Peyer's patch (tissue), 4 donors: ENCODE measurements at regions not wholly inside any gene's neighbourhood (a gene's known extent, or its start where the extent isn't known, plus 50 kb on each side); places are given as distances from the start of the nearest gene placed in this dataset.

Experiments
- DNase-seq, 3 donors: peaks; one replicate each; pipeline ENCODE4 v3.0.0-alpha.2; 2017 to 2019
- H3K27ac ChIP-seq, 4 donors: fragments of 200-600 bp; sonication (generic); one replicate each; pipeline ENCODE4 v1.5.1; 2016 to 2019
- H3K27me3 ChIP-seq, 2 donors: fragments of 200-600 bp; sonication (generic); one replicate each; pipeline ENCODE4 v1.5.1; 2019
- H3K36me3 ChIP-seq, 3 donors: fragments of 200-600 bp; sonication (generic); one replicate each; pipeline ENCODE4 v1.5.1; 2016 to 2019
- H3K4me1 ChIP-seq, 4 donors: fragments of 200-600 bp; sonication (generic); one replicate each; pipeline ENCODE4 v1.5.1; 2016 to 2019
- H3K4me3 ChIP-seq, 4 donors: fragments of 200-600 bp; sonication (generic); 1 replicate in 3 of 4; 2 replicates in 1 of 4; pipeline ENCODE4 v1.5.1; 2016 to 2019; ENCODE audit warnings: mild to moderate bottlenecking in 1 of 4
- H3K9me3 ChIP-seq, 4 donors: fragments of 200-600 bp; sonication (generic); one replicate each; pipeline ENCODE4 v1.5.1; 2016 to 2019; ENCODE audit warnings: mild to moderate bottlenecking in 1 of 4
- POLR2A ChIP-seq, 2 donors: fragments of 450-650 bp; IDR thresholded peaks; one replicate each; pipeline ENCODE4 v1.5.1; 2017; ENCODE audit warnings: antibody characterized with exemption in 2 of 2, mild to moderate bottlenecking in 2 of 2, moderate library complexity in 2 of 2
- TF ChIP-seq, protein P1 (sequence below), 6 experiments: fragments of 450-650 bp in 4 of 6; fragments of 200-600 bp in 2 of 6; sonication (generic) in 1 of 6; IDR thresholded peaks; one replicate each; pipeline ENCODE4 v1.5.1; 2017 to 2019; ENCODE audit warnings: antibody characterized with exemption in 6 of 6, mild to moderate bottlenecking in 3 of 6, moderate library complexity in 1 of 6

DNA sequence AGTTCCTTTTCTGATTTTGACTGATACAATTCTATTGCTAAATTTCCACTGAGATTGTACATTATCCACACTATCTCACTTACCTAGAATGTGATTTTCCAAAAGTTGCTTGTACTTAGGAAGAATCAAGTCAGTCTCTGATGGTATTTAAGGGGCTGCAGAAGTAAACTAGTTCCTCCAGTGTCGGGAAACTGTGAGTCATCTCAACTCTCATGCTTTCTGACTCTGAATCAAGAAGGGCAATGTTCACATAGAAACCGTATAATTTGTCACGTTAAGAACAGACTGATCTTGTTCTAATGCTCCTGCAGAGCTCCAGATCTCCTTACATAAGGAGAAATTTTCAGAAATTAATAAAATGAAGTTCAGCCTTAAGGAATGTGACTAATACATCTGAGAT, 369.3 kb downstream of the KLF5 start:
- Histone ChIP-seq H3K4me3 (no peak overlapping the region), H3K36me3 (no peaks in the 10 kb centered on the region), H3K27ac (peak overlapping the region in 1 of 4 donors; percentile 69), H3K27me3 (no peaks in the 10 kb centered on the region), H3K4me1 (peaks cover 0 to 5% (median 0%) of the 10 kb centered on the region in 4 donors), H3K9me3 (no peaks in the 10 kb centered on the region)
- DNase-seq = no peak
- TF ChIP-seq, protein P1, sequence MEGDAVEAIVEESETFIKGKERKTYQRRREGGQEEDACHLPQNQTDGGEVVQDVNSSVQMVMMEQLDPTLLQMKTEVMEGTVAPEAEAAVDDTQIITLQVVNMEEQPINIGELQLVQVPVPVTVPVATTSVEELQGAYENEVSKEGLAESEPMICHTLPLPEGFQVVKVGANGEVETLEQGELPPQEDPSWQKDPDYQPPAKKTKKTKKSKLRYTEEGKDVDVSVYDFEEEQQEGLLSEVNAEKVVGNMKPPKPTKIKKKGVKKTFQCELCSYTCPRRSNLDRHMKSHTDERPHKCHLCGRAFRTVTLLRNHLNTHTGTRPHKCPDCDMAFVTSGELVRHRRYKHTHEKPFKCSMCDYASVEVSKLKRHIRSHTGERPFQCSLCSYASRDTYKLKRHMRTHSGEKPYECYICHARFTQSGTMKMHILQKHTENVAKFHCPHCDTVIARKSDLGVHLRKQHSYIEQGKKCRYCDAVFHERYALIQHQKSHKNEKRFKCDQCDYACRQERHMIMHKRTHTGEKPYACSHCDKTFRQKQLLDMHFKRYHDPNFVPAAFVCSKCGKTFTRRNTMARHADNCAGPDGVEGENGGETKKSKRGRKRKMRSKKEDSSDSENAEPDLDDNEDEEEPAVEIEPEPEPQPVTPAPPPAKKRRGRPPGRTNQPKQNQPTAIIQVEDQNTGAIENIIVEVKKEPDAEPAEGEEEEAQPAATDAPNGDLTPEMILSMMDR (IDR thresholded peaks at IDR 0.05) = no peak
- no peak for TF ChIP-seq POLR2A (IDR thresholded peaks at IDR 0.05)

DNA sequence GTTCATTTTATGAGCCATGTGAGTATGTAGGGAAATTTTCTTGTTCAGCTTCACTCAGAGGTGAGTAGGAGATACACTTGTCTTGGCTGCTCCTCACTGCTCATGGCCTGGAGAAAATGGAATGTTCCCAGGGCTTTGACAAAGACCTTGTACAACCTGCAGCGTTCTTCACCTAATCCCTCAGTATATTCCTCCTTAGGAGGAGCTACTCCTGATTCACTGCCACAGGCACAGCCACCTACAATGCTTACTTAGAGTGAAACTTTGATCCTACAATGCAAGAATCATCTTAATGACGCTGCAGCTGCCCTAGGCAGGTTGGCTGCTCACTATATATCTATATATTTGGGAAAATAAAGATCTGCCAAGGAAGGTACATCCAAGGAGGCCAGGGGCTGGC, 364.2 kb downstream of the KLF5 start:
- H3K4me1 ChIP-seq = no peaks in the 10 kb centered on the region
- peak overlapping the region in 1 of 4 donors; percentile 70 for H3K27ac ChIP-seq
- H3K9me3 ChIP-seq = no peaks in the 10 kb centered on the region
- TF ChIP-seq POLR2A (IDR thresholded peaks at IDR 0.05) = no peak
- TF ChIP-seq, protein P1 (IDR thresholded peaks at IDR 0.05) = no peak
- DNase-seq = peak in 1 of 3 donors; percentile 50
- no peaks in the 10 kb centered on the region for H3K27me3 ChIP-seq
- no peak overlapping the region for H3K4me3 ChIP-seq
- H3K36me3 ChIP-seq = no peaks in the 10 kb centered on the region

DNA sequence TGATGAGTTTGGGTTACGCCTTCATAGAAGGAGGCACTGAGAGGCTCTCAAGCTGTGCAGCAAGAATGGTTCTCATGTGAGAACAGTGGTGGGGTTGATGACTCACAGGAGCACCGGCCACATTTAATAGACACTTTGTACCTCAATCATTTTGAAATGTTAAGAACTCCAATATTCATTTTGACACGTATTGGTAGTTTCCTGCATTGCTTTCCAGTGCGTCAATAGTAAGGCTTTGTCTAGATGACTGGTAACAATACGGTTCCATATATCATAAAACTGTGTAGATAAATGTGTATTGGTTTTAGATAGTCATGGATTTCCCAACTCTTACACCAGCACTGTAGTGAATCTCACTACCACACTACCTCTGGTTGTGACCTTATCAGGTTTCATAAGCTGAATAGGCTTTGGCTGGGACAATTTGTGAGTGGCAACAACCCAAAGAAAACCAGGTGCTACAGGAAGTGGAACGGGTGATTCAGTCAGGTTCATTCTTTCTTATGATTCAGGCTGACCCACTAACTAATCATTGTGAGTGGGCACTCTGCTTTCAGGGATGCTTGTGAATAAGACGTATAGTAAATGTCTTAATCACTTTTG, 362.6 kb downstream of the KLF5 start:
- H3K27ac ChIP-seq = peak overlapping the region in 1 of 4 donors; percentile 71
- H3K27me3 ChIP-seq = no peaks in the 10 kb centered on the region

DNA sequence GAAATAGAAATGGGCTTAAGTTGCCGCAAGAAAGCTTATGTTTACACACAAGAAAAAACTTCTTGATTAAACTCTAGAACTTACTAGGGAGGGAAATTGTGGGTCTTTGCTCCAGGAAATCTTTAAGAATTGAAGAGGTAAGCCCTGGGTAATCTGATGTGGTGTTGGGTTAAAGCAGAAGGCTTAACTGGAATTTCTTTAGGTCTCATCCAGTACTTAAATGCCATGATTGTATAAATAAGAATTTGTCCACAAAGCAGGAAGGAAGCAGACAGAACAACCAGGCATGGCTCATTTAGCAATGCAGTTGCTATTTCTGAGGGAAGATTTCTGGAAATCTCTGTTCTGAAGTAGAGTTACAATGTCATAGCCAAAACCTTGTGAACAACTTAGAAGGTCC, 360.4 kb downstream of the KLF5 start:
- TF ChIP-seq, protein P1 (IDR thresholded peaks at IDR 0.05) = no peak
- no peak for TF ChIP-seq POLR2A (IDR thresholded peaks at IDR 0.05)
- no peak for DNase-seq
- Histone ChIP-seq H3K36me3 (no peaks in the 10 kb centered on the region), H3K4me1 (no peaks in the 10 kb centered on the region), H3K9me3 (no peaks in the 10 kb centered on the region), H3K4me3 (no peak overlapping the region), H3K27me3 (no peaks in the 10 kb centered on the region), H3K27ac (no peak overlapping the region)

More for the DNA sequence above, 362.6 kb downstream of the KLF5 start:
- Histone ChIP-seq H3K36me3 (no peaks in the 10 kb centered on the region), H3K9me3 (no peaks in the 10 kb centered on the region), H3K4me1 (no peaks in the 10 kb centered on the region), H3K4me3 (no peak overlapping the region)
- peak in 1 of 3 donors; percentile 81 for DNase-seq
- no peak for TF ChIP-seq POLR2A (IDR thresholded peaks at IDR 0.05)
- TF ChIP-seq, protein P1 (IDR thresholded peaks at IDR 0.05) = no peak

DNA sequence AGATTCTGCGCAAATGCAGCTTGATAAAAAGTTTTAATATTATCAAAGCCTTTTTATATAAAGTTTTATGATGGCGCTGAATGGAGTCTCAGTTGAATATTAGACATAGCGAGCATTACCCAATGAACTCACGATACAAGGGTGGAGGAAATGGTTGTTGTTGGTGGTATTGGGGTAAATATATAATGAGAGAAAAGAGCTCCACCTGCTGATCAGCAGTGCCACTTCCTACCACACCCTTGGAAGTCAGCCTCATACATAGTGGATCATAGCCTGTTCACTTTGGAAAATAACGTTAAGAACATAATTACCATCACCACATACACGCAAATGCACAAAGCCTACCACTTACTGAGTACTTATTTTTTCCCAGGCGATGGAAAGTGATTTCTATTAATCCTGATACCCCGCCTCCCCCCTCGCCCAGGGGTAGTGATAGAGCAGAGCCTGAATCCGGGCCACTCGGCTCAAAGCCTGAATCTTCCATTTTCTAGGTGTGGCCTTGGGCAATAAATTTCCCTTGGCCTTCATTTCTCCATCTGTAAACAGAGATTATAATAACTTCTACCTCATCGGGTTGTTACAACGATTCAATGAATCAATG, 358.3 kb downstream of the KLF5 start:
- no peaks in the 10 kb centered on the region for H3K36me3 ChIP-seq
- TF ChIP-seq POLR2A (IDR thresholded peaks at IDR 0.05) = no peak
- TF ChIP-seq, protein P1 (IDR thresholded peaks at IDR 0.05) = peak in 2 of 6 experiments; percentile 15 to 38
- no peak overlapping the region for H3K27ac ChIP-seq
- peaks cover 0 to 2% (median 0%) of the 10 kb centered on the region in 4 donors for H3K4me1 ChIP-seq
- H3K27me3 ChIP-seq = no peaks in the 10 kb centered on the region
- H3K9me3 ChIP-seq = no peaks in the 10 kb centered on the region
- DNase-seq = no peak
- no peak overlapping the region for H3K4me3 ChIP-seq
